ENCODE measurements at regions not wholly inside any gene's neighbourhood (a gene's known extent, or its start where the extent isn't known, plus 50 kb on each side); places are given as distances from the start of the nearest gene placed in this dataset.
"Not testable (repeated sequence)": the region's sequence is repeated elsewhere in the genome, so short reads cannot be mapped to it uniquely, and the experiment has no call there.

DNA sequence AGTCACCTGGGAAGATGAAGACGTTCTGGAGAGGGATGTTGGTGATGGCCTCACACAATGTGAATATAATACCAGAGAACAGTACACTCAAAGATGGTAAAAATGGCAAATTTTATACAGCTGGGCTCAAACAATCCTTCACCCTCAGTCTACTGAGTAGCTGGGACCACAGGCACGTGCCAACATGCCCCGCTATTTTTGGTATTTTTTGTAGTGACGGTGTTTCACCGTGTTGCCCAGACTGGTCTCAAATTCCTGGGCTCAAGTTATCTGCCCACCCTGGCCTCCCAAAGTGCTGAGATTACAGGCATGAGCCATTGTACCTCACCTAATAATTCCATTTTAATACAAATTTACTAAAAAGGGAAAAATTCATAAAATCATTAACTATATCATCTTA is 280.3 kb upstream of the HSFY2 start:
- no peak for DNase-seq (ENCODE audit: low spot score)

DNA sequence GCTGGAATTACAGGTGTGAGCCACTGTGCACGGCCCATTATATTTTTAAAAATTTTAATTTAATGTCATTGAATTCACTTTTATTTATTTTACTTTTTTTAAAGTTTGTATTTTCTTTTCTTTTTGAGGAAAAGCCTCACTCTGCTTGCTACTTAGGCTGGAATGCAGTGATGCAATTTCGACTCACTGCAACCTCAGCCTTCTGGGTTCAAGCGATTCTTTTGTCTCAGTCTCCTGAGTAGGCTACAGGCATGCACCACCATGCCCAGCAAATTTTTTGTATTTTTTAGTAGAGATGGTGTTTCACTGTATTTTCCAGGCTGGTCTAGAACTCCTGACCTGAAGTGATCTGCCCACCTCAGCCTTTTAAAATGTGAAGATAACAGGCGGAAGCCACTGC is 277.5 kb upstream of the HSFY2 start:
- no peak for DNase-seq (ENCODE audit: low spot score)

DNA sequence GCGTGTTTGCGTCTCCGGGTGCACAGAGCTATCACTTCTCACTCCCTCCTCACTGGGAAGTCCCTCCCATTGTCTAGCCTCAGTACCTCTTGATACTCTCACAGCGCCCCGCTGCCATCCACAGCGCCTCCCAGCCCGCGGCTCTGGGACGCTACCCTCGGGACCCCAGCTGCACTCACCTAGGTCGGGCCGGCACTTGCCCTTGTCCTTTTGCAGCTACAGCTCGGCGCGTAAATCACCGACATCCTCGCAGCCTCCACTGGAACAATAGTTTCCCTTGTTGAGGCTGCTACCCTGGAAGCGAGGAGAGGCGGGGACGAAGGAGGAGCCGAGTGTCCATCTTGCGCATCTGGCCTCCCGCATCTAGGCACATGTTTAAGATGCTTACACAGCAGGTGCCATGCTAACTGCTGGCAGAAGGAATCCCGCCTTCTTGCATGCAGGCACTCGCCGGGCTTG is 269.5 kb upstream of the HSFY2 start:
- no peak for DNase-seq (ENCODE audit: low spot score)

DNA sequence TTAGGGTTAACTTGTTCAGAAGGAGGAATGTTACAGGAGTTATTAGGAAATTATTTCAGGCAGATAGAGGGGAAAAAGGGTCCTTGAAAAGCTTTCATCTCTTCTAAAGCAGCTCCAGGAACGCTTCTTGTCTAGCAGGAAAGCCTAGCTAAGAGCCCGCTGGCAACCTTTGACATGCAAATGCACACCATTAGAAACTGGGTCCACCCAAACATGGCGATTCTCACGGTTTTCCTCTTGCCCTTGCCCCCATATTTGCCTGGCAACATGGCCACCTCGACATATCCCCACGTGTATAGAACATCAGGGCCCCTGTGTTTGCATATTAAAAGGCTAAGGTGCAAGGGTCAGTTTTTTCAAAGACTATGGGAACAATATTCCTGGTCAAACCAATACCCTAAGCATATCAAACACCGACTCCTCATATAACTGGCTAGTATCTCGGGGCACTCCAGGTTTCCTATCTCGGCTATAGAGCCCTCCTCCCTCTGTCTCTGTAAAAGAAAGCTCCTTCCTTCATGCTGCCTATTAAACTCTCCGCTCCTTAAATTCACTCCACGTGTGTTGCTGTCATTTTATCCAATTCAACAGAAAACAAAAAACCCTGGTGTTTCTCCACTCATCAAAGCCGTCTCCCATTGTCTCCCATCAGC is 268.9 kb upstream of the HSFY2 start:
- no peak for DNase-seq (ENCODE audit: low spot score)

DNA sequence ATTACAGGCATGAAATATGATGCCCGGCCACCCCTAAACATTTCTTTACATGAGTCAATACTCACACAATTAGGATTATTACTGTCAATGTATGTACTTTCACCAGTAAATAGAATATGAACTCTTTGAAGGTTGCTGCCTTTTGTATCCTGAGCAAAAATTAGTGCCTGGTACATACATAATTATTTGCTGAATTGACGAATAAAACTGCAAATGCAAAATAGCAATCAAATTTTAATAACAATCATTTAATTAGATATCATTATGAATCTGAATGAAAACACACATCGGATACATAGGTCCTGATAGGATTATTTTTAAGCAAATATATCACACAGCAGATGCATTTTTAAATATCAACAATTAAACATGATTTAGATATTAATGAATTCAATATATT is 253.1 kb upstream of the HSFY2 start:
- DNase-seq (ENCODE audit: low spot score), result no peak

DNA sequence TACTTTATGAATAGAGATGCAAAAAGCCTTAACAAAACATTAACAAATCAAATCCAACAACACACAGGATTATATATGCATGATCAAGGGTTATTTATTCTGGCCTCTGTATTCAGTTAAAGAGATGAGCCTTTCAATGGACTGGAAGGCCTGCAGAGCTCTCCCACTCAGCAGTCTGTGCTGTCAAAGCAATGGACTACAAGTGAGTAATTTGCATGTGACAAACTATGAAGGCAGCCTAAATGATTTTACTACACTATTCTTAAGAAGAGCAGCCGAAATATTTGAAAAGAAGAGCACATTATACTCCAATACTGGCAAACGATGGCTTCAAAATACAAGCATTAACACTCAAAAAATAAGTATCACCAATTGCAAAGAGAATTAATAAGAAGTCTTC is 250.4 kb upstream of the HSFY2 start:
- DNase-seq (ENCODE audit: low spot score), result no peak

DNA sequence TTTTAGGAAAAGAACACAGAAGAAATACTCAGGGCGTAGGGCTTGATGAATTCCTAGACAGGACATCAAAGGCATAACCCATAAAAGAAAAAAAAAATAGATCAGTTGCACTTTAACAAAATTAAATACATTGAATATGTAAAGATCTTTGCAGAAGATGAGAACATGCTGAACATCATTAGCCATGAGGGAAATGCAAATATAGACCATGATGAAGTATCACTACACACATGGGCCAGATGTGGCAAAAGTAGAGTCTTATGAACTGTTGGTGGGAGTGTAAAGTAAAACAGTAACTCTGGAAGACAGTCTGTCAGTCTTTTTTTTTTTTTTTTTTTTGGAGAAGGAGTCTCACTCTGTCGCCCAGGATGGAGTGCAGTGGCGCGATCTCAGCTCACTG is 246.7 kb upstream of the HSFY2 start:
- DNase-seq (ENCODE audit: low spot score), result no peak

DNA sequence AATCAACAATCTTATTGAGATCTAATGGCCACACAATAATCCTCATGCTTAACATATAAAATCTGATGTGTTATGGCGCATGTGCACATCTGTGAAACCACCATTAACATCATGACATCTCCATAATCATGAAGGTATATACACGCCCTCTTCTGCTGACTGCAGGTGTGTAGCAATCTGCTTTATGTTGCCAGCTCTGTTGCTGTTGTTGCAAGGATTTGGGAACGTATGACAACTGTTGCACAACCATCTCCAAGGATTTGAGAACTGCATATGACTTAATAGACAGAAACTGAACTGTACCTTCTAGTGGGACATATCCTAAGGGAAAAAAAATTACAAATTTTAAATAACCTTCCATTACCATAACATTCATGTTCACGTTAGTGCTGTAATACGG is 243.5 kb upstream of the HSFY2 start:
- DNase-seq (ENCODE audit: low spot score), result no peak

DNA sequence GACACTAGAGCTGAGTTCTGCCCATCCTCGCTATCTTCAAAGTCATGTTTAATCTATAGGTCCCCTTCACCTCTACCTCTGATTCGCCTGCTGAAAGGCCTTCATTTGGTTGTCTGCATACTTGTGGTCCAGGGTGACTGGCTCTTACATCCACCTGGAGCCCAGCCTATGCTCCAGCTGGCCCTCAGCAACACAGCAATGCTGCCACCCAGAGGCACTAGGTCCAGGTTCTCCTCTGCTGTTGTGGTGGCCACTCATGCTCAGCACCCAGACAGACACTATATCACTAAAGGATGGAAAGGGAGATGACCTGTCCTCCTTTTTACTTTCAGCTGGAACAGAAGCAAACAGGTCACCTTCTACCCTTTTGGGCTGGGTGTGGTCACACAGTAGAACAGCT is 242.3 kb upstream of the HSFY2 start:
- no peak for DNase-seq (ENCODE audit: low spot score)

DNA sequence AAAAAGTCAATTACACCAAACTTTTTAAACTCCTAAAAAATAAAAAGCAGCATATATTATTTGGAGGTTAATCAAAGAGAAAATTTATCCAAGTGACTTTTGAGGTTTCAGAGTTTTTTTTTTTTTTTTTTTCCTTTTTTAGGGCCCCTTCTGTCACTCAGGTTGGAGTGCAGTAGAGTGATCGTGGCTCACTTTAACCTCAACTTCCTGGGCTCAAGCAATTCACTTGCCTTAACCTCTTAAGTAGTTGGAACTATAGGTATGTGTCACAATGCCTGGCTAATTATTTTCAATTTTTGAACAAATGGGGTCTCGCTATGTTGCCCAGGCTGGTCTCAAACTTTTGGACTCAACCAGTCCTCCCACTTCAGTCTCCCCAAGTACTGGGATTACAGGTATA is 241.7 kb upstream of the HSFY2 start:
- no peak for DNase-seq (ENCODE audit: low spot score)

DNA sequence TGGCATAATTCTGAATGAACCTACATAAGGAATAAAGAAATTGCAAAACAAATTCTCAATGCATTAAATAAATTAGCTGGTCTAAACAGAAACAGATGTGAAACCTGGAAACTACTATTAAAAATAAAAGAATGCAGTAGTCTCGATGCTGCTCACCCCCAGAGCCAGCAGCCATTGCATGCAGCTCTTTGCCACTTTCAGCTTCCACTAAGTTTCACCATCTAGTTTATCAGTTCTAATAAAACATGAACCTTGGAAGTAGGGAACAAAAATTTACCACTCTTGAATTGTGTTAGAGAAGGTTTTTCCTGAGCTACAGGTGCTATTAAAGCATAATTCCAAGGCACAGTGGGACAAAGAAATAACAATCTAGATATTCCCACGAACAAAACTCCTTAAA is 239.4 kb upstream of the HSFY2 start:
- no peak for DNase-seq (ENCODE audit: low spot score)

DNA sequence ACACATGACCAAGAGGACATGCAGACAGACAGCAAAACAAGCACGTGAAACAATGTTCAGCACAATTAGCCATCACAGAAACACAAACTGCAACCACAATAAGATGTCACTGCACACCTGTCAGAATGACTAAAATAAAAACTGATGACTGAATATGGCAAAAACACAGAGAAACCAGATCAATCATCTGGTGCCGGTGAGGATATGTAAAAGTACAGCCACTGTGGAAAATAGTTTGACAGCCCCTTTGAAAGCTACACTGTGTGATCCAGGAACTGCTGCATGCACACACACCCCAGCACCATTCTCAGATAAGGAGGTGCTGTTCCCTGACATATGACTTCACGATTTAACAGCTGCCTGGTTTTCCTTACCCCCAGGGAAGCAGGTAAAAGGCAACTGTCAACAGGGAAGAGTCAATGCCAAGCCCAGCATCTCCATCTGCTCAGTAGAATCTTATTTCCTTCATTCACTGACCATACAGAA is 238.1 kb upstream of the HSFY2 start:
- DNase-seq (ENCODE audit: low spot score), result no peak

DNA sequence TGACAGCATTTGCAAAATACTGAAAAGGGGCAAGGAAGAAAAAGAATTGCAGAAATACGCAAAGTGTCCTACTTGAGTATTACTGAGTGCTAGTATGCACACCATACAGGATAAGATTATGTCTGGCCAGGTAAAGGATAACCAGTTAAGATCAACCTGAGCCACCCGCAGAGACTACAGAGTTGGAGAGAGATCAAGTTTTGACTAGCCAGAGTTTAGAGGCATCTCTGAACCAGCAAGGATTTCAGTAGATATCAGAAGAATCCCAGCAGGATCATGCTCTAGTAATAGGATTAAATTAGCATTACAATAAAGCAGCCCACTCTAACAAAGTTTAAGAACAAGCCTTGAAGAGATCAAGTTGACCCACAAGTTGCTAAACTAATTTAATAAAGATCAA is 232.7 kb upstream of the HSFY2 start:
- no peak for DNase-seq (ENCODE audit: low spot score)

DNA sequence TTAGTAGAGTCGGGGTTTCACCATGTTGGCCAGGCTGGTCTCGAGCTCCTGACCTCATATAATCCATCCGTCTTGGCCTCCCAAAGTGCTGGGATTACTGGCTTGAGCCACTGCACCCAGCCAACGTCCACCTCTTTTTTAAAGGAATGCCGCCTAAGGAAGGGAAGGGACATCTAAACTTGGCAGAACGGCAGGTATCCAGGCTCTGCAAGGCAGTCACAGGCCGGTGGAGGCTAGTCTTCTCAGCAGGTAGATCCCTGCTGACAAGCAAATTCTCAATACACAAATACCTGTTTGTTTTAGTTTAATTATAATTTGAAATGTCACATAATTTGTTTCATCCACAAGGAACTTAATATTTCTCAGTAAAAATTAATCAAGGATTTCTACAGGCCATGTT is 232.0 kb upstream of the HSFY2 start:
- DNase-seq (ENCODE audit: low spot score), result no peak

DNA sequence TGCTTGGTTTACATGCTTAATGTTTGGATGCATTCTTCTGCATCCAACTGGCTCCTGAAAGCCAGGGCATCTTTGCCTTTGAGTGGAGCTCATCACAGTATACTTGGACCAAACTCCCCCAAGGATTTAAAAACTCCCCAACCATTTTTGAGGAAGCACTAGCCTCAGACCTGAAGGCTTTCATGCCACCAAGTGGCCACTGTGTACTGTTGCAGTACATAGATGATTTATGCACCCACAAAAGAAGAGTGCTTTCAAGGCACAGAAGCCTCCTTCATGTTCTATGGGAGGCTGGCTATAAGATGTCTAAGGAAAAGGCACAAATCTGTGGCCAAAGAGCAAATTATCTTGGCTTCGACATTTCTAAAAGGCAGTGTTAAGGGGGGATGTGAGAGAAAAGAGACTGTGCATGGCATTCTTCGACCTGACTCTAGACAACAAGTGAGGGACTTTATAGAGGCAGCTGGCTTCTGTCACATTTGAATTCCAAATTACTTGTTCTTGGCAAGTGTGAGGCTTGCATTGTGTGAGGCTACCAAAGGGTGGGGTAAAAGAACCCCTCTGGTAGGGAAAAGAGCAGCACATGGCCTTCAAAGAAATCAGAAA is 224.2 kb upstream of the HSFY2 start:
- peak; percentile 9 for DNase-seq (ENCODE audit: low spot score)

DNA sequence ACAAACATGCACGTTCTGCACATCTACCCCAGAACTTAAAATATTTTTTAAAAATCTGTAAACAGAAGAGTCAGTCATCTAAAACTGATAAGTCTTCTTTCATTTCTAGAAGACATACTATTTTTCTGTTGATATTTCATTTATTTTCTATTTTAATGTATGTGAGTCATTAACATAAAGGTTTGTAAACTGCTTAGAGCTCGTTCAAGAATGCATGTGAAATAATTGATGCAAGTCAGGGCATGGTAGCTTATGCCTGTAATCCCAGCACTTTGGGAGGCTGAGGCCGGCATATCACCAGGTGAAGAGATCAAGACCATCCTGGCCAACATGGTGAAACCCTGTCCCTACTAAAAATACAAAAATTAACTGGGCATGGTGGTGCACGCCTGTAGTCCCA is 219.9 kb upstream of the HSFY2 start:
- DNase-seq (ENCODE audit: low spot score), result no peak

DNA sequence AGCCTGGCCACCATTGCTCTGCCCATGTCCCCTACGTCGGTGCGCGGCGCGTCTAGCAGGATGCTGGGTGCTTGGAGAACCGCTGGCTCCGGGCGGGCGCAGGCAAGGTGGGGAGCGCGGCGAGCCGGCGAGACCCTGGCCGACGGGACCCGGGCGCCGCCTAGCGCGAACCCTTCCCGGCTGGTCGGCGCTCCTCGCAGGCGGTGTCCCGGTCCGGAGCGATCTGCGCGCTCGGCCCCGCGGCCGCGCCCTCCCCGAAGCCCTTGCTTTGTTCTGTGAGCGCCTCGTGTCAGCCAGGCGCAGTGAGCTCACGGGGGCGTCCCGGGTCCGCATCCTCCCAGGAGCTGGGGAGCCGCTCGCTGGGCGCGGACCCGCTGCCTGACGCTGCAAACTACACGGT is 219.1 kb upstream of the HSFY2 start:
- DNase-seq (ENCODE audit: low spot score), result not testable (repeated sequence)

DNA sequence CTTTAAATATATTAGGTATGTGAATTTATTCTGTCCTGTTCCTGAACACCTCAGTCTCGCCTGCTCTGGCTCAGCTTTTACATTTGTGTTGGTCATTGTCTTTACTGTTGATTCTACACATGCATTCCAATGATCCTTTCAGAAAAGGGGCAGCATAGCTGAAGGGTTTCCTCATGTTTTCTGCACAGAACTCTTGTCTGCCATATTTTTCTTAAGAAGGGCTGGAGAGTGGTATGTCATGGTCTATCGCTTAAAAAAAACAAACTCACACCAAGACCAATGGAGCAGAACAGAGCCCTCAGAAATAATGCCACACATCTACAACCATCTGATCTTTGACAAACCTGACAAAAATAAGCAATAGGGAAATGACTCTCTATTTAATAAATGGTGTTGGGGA is 215.8 kb upstream of the HSFY2 start:
- DNase-seq (ENCODE audit: low spot score), result no peak

DNA sequence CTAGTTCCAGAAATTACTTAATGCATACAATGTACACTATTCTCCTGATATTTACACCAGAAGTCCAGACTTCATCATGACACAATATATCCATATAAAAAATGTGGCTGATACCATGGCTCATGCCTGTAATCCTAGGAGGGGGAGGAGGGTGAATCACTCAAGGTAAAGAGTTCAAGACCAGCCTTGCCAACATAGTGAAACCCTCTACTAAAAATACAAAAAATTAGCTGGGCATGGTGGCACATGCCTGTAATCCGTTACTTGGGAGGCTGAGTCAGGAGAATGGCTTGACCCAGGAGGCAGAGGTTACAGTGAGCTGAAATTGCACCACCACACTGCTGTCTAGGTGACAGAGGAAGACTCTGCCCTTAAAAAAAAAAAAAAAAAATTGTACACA is 192.5 kb upstream of the HSFY2 start:
- no peak for DNase-seq (ENCODE audit: low spot score)

DNA sequence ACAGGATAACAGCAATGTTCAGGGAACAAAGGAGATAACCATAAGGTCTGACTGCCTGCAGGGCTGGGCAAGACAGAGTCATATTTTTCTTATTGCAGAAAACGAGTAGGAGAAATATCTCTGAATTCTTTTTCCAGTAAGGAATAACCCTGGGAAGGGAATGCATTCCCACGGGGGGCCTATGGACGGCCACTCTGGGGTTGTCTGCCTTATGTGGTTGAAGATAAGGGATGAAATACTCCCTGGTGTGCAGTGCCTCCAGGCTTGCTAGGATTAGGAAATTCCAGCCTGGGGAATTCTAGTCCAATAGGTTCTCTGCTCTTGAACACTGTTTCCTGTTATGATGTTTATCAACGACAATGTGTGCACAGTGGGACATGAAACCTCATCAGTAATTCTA is 185.3 kb upstream of the HSFY2 start:
- no peak for DNase-seq (ENCODE audit: low spot score)

DNA sequence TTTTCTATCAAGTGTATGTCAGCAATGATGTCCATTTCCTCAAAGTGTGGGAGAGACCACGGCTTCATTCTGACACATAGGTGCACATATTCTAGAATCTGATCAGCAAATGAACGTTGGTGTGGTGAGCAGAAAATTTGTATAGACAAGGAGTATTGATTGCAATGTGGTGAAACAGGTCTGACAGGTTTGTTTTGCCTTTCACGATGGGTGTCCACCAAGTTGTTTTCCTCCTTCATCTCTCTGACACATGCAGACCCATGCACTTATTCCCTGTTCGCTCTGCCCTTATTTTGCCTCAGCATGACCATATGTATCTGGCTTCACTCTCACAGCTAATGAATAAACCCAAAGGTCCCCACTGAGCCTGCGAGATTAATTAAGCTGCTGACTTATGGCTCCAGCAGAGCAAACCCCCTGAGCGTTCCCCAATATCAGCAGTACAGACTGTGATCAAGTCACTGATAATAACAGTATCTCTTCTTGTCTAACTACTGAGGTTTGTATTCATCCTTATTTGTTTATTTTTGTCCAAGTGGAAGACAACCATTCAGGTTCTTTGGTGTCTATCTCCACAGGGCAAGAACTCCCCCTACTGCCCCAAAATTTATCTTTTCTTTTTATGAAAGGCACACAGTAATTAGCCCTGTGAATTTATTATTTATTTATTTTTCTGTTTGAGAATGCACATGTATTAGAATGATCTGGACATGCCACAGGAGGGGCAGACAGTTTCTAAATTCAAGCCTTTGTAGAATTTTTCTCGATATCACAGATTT is 178.3 kb upstream of the HSFY2 start:
- no peak for DNase-seq (ENCODE audit: low spot score)

DNA sequence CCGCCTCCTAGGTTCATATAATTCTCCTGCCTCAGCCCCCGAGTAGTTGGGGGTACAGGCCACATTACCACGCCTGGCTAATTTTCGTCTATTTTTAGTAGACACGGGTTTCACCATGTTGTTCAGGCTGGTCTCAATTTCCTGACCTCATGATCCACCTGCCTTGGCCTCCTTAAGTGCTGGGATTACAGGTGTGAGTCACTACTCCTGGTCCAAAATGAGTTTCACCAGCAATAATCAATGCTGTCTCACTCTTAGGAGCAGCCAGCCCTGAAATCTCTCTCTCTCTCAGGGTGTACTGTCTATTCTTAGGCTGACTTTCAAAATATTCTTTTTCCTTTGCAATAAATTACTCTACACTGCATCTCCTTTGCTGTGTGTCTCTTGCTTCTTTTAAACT is 177.5 kb upstream of the HSFY2 start:
- DNase-seq (ENCODE audit: low spot score), result no peak

DNA sequence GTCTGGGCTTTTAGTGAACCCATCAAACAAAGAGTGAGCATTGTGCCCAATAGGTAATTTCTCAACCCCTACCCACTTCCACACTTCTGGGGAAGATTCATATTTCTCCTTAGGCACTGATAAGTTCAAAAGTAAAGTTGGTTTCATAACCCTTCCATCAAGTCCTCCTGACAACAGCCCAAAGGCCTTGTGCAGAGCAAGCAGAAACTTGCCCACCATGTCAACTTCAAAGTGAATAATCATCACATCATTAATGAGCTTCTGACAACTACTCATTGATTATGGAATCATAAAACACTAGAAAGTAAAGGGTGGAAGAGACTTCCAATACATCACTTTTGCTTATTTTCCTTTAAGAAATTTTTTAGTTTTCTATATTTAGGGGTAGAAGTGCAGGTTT is 163.3 kb upstream of the HSFY2 start:
- no peak for DNase-seq (ENCODE audit: low spot score)
